Skeletal muscle cell (primary cell): ENCODE measurements at regions not wholly inside any gene's neighbourhood (a gene's known extent, or its start where the extent isn't known, plus 50 kb on each side); places are given as distances from the start of the nearest gene placed in this dataset.

ENCODE experiments used
- DNase-seq: peaks from one replicate; pipeline ENCODE4 v3.0.0-alpha.2; 2010; ENCODE audit warnings: low read depth
- H3K4me3 ChIP-seq: 2 replicates; pipeline ENCODE4 v1.5.1; 2011; ENCODE audit warnings: low read depth, mild to moderate bottlenecking, control low read depth, low read length, moderate library complexity

GRCh38 chr11:43545610-43546009 lies 134.9 kb upstream of the HSD17B12 start:
- DNase-seq: no peak
- no peak overlapping the region for H3K4me3 ChIP-seq

DNA sequence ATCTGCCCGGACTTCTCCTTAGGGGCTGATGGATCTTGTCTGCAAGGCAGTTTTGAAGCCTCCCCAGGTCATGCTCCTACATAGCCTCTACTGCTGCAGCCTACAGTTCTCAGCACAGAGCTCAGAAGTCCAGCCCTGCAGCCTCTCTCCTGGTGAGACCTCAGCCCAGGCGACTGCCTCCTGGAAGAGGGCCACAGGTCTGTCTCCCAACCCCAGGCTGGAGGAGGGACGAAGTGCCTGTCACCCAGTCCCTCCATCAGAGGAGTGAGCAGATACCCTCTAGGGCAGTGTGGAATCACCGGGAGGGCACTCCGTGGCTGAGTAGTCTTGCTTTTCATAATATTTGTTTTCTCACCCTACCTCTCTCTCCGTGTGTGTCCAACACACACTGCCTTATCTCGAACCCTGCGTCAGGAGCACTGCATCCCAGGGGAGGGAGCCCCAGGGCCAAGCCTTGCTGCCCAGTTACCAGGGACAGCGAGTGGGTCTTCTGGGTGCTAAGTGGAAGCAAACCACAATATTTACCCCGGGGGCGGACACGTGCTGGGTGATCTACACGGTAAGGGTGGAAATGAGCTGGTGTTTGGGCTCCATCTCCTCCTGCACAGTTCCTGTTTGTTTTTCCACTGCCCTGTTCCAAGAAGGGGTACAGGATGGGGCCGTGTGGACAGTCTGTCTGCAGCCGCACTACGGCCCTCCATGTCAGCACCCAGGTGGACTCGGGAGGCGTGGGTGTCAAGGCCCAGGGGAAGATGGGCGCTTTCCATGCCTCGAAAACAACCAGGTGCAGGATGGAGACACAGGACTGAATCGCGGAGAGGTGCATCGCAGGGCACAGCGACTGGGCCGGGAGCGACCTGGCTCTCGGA lies 133.7 kb upstream of the HSD17B12 start:
- H3K4me3 ChIP-seq: peak overlapping the region; percentile 33
- no peak for DNase-seq

DNA sequence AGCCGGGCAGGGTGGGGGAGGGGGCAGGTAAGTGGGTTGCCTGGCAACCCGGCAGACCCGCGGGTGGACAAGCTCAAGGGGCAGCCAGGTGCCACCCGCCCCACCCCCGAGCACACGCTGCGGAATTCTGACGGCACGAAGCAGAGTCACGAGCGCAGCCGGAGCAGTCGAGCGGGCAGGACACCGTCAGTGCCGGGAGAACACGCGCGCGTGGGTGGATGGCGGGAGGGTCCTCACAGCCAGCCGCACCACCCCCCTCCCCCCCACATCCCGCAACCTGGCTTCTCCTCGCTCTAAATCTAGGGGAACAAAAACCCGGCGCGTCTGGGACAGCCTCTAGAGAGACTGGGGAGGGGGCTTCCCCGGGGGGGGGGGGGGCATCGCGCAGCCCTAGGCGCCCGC lies 133.1 kb upstream of the HSD17B12 start:
- DNase-seq: no peak
- H3K4me3 ChIP-seq: peak overlapping the region; percentile 33

DNA sequence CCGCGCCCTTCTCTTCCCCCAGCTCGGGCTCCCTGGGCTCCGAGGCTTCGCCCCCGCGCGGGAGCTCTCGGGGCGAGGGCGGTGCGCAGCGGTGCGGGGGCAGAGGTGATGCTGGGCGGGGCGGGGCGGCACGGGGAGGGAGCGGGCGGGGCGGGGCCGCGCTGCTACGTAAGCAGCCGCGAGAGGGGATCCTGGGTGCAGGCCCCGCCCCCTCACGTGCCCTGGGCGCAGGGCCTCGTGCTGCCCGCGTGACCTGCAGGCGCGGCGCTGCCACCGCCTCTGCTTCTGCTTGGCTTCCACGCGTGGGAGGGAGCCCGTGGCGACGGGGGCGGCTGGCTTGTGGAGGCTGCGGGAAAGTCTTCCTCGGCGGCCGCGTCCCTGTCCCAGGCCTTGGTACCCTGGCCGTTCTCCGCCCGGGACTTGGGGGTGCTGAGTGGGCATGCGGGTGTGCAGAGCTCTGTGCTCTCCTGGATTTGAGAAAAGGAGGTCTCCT lies 132.6 kb upstream of the HSD17B12 start:
- peak overlapping the region; percentile 33 for H3K4me3 ChIP-seq
- no peak for DNase-seq

- no peak overlapping the region for H3K4me3 ChIP-seq
- DNase-seq: no peak
Measured at GRCh38 chr11:43548916-43549315, 131.6 kb upstream of the HSD17B12 start.

GRCh38 chr11:43549624-43550023 lies 130.9 kb upstream of the HSD17B12 start:
- DNase-seq: no peak

GRCh38 chr11:43550714-43551113 lies 129.8 kb upstream of the HSD17B12 start:
- DNase-seq: no peak
- no peak overlapping the region for H3K4me3 ChIP-seq

More at GRCh38 chr11:43549624-43550023, 130.9 kb upstream of the HSD17B12 start:
- H3K4me3 ChIP-seq: no peak overlapping the region

GRCh38 chr11:43554148-43554473 lies 126.4 kb upstream of the HSD17B12 start:
- no peak overlapping the region for H3K4me3 ChIP-seq
- DNase-seq: no peak

DNA sequence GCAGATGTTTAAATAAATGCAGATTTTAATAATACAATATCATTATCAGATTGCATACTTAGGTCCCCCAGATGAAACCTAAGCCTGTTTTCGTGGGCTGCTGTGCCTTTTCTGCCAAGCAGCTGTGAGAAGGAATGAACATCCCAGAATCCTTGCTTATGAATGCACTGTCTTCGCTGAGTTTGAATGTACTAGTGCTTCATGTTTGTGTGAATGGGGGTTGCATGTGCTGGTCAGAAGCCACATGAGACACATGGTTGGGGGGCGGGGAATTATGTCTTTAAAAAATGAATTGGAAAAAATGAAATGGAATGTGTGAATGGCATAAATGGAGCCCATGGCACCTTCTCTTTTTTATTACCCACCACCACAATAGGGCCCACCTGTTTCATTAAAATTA lies 125.4 kb upstream of the HSD17B12 start:
- no peak for DNase-seq
- H3K4me3 ChIP-seq: no peak overlapping the region

DNA sequence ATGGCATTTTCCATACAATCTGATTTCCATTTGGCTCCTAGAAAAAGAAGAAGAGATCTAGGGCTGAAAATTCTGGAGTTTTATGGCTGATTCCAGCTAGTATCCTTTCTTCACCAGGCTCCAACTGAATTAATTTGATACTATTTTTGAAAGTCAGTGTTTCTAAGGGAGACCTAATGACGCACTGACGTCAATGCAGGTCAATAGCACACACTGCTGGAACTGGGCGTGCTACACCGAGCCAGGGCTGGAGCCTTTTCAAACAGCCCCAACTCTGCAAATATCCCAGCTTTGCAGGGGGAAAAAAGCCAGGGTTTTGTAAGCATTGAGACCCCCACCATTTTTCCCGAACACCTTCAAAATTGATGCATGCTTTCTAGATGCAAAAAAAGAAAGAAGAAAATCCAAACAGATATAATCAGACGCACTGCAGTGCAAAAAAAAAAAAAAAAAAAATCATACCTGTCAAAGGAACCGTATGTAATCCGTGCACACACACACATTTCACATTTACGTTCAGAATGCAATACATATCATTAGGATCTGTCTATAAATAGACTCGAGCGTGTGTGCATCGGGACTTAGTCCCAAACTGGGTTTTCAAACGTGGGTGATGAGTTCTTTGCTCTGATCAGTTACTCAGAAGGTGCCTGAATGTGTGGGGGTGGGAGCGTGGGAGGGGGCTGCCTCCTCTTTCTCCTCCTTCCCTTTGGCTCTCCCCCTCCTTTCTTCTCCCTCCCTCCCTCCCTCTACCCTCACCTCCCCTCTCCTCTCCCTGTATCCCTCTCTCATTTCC lies 124.5 kb upstream of the HSD17B12 start:
- H3K4me3 ChIP-seq: no peak overlapping the region
- DNase-seq: peak; percentile 29

DNA sequence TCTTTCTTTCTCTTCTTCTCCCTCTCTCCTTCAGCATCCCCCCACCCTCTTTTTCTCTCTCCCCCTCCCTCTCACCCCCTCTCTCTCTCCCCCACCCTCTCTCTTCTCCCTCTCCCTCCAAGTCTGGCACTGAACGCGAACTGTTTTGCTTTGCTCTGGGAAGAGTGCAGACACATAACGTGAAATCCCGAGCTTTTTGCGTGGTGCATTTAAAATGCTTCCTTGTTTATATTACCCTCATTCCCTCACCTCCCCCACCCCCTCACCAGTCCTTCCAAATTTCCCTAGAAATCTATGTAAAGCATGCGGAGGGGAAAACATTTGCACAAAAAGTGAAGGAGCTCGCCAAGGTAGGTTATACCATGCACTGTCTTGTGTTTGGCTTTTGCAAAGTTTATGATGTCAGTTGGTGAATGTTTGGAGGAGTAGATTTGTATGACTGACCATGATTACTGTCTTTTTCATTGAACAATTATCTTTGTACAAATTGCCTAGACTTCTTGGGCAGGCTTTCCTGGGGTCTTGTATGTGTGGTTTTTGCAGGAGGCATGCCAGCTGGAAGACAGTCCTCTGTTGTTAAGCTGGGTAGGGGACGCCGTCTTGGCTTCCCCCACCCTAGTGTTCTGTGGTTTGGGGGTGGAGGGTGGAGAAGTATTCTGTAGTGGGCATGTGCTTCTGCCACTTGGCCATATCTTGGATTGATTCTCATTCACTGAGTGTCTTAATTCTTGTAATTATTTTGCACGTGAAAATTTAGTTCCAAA lies 123.7 kb upstream of the HSD17B12 start:
- DNase-seq: no peak
- H3K4me3 ChIP-seq: no peak overlapping the region

GRCh38 chr11:43557553-43558110 lies 122.9 kb upstream of the HSD17B12 start:
- no peak for DNase-seq
- H3K4me3 ChIP-seq: no peak overlapping the region

GRCh38 chr11:43558146-43558545 lies 122.4 kb upstream of the HSD17B12 start:
- no peak overlapping the region for H3K4me3 ChIP-seq
- no peak for DNase-seq

GRCh38 chr11:43558556-43559127 lies 121.9 kb upstream of the HSD17B12 start:
- no peak overlapping the region for H3K4me3 ChIP-seq
- no peak for DNase-seq

DNA sequence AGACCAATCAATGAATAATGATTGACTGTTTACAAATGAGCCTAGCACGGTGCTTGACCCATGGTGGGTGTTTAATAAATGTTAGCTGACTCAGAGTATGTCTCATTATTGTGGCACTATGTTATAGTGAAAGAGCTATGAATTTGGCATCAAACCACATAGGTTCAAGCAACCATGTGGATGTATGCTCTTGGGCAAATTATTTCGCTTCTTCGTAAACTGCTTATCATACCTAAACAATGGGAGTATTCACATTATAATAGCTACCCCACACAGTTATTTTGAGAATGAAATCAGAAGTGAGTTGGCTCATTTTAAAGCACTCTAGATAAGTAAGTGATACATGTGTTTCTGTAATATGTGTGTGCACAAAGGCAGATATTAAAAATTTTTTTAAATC lies 118.7 kb upstream of the HSD17B12 start:
- H3K4me3 ChIP-seq: no peak overlapping the region
- DNase-seq: no peak

DNA sequence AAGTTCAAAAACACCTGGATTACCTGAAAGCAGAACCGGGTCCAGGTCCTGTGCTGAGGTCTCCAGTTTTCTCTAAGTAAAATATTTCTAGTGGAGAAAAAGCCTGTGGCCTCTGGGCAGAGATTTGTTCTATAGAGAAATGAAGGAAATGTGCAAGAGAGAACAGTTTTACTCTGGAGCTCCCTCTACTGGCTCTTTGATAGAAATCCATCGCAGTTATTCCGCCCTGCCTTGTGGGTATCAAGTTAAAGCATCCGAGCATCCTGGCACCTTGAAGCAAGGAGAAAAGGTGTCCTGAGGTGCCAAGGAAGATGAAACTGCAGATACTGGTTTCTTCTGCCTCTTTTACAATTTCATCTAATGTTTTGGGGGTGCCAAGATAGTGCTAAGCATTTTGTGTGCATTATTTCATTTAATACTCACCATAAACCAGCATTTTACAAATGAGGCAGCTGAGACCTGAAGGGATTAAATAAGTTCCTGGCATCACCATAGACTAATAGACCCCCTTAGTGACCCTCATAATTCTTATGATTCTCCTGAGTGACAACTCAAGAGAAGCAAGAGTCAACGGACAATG lies 113.1 kb upstream of the HSD17B12 start:
- DNase-seq: no peak
- no peak overlapping the region for H3K4me3 ChIP-seq

DNA sequence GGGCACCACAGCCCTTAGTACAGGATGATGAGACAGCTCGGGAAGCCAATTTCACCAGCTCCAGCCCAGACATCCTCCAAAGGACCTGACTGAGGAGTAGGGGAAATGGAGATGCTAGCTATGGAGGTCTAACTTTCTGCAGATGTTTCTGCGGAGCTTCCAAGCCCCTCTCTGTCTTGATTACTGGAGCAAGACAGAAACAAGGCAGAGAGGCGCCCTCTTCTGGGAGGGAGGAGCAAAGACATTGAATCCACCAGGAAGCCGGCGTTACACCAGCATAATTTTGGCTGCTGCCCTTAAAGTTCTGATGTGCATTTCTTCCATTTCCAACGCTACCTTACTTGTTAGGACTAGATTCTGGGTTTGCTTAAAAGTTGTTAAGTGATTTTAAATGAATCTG lies 107.3 kb upstream of the HSD17B12 start:
- H3K4me3 ChIP-seq: no peak overlapping the region
- no peak for DNase-seq

DNA sequence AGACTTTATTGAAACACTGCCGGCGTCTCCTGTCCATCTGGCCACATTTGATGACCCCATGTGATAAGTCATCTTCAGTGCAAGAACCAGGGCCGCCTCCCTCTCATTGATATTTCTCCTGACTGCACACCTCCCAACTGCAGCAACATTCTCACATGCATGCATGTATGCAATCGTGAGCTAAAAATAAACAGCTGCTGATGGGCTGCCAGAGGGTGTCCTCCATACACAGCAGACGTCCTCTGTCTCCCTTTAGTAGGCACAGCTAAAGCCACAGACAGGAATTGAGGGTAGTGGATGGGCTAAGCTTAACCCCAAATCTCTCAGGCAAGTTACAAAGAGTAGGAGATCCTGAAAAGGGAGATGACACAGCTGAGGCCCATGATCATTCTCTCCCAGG lies 106.7 kb upstream of the HSD17B12 start:
- H3K4me3 ChIP-seq: no peak overlapping the region

GRCh38 chr11:43574411-43574810 lies 106.1 kb upstream of the HSD17B12 start:
- DNase-seq: no peak
- no peak overlapping the region for H3K4me3 ChIP-seq

More for the DNA sequence above, 106.7 kb upstream of the HSD17B12 start:
- DNase-seq: no peak
